Right forelimb (tissue), 1 donor: ENCODE measurements at regions not wholly inside any gene's neighbourhood (a gene's known extent, or its start where the extent isn't known, plus 50 kb on each side); places are given as distances from the start of the nearest gene placed in this dataset.
"Not testable (repeated sequence)": the region's sequence is repeated elsewhere in the genome, so short reads cannot be mapped to it uniquely, and the experiment has no call there.

Experiments used
- DNase-seq: peaks from one replicate; pipeline ENCODE4 v3.0.0-alpha.2; 2018

DNA sequence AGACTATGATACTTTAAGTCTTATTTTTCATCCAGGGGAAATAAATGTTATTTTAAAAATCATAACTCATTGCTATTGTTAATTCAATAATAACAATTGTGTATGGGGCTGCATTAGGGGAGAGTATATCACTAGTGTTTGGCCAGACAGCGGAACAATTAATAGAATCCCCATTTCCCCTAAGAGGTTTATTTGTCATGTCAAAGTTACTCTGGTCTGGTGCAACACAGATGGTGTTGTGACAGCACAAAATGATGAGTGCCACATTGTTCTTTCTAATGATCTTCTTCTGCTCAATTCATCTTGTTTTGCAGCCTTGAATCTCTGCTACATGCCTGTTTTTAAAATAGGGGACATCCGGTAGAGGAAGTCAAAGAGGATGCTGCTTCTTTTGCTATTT is 351.6 kb downstream of the NSUN3 start:
- DNase-seq, result no peak

DNA sequence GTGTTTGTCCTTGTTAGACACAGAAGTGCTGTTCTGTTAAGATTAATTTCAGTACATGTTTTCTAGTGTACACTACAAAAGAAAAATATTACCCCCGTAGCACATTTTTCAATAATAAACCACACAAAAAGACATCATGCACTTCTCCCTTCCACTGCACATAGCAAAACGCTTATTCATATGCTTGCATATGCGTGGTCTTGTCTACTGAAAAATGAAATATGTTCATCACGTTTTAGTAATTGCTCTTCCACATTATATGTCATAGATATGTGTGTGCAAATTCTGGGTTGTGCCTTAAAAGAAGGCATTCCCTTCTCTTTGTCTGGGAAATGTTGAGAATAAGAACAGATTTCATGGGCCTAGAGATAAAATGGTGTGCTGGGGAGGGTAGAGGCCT is 353.9 kb downstream of the NSUN3 start:
- DNase-seq, result no peak

DNA sequence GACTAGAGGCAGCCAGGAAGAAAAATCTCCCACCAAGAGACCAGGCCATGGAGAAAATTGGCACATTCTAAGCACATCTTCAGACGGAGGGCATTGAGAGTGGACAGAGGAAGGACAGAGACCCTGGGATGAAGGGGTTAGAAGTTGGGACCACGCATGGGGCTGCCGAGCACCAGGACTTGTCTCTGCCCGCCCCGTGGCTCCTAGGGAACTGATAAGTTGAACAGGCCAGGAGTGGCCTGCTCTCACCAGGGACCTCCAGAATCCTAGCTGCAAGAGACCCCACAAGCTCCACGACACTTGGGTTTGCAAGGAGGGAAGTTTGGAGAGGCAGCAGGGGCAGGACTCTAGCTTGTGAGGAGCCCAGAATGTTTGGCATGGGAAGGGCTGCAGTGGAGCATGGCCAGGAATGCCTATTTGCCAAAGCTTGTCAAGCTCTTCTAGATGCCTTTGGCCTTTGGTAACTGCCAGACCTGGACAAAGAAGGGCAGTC is 355.1 kb downstream of the NSUN3 start:
- DNase-seq, result no peak

DNA sequence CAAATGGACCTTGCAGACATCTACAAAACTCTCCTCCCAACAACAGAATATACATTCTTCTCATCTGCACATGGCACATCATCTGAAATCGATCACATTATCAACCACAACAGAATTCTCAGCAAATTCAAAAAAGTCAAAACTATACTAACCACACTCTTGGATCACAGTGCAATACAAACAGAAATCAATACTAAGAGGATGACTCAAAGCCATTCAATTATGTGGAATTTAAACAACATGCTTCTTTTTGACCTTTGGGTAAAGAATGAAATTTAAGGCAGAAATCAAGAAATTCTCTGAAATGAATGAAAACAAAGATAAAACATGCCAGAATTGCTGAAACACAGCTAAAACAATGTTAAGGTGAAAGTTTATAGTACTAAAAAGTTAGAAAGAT is 358.1 kb downstream of the NSUN3 start:
- DNase-seq, result no peak

DNA sequence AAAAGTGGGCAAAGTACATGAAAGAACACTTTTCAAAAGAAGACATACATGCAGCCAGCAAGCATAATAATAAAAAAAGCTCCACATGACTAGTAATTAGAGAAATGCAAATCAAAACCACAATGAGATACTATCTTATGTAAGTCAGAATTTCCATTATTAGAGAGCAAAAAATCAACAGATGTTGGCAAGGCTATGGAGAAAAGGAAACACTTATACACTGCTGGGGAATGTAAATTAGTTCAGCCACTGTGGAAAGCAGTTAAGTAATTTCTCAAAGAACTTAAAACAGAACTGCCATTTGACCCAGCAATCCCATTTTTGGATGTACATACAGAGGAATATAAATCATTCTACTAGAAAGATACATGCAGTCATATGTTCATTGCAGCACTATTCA is 360.7 kb downstream of the NSUN3 start:
- no peak for DNase-seq

DNA sequence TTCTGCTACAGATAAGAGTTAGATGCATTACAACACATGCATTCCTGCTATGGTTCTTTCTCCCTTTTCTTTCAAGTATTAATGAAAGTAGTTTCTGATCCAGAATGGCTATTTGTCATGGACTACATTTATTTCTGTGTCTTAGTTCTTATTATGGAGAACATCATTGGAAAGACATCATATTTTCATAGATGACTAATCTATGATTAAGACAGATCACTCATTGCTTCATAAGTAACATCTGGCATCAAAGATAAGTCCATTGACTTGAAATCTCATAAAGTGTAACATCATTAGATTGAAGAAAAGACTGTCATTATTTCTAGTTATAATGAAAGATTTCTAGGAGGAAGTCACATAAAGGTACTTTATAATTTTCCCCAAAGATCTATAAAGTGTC is 366.7 kb downstream of the NSUN3 start:
- DNase-seq, result no peak

DNA sequence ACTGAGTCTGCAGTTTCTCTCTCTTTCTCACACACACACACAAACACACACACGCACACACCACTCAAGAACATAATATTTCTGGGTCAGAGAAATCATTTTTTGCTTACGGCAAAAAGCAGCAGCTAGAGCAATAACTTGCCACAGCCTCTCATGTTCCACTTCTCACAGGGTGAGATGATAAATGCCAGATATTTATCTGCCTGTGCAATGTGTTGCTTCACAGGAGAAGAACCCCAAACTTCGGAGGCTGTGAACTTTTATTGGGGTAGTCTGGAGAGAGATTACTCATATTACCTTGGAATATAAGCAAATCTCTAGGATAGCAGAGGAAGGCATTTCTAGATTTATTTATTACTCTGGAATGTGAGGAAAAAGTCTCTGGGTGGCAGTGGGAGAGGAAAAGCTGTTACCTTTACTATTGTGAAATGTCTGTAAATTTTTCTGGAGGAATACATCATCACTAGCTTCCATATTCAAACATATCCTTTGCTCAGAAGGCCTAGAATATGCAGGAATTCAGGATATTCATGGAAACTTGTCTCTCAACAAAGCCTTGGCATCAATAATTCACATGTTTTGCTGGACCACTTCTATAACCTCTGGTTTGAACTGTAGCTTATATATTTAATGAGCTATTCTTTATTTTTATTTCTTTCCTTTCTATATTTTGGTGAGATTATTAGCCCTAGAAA is 369.2 kb downstream of the NSUN3 start:
- no peak for DNase-seq

DNA sequence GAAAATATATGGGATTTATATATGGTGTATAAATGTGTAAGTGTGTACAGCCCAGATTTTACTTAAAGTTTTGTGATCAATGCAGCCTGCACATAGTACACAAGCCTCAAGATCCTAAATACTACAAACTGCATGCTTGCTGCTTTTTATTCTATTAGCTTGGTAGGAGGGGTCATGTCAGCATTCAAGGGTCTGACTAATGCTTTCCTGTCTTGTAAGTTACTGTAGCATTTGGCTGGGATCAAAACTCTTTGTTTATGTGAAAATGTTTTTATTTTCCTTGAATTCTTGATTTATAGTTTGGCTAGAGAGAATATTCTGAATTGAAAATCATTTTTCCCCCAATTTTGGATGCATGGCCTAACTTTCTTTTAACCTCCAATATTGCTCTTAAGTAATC is 370.9 kb downstream of the NSUN3 start:
- DNase-seq, result no peak

DNA sequence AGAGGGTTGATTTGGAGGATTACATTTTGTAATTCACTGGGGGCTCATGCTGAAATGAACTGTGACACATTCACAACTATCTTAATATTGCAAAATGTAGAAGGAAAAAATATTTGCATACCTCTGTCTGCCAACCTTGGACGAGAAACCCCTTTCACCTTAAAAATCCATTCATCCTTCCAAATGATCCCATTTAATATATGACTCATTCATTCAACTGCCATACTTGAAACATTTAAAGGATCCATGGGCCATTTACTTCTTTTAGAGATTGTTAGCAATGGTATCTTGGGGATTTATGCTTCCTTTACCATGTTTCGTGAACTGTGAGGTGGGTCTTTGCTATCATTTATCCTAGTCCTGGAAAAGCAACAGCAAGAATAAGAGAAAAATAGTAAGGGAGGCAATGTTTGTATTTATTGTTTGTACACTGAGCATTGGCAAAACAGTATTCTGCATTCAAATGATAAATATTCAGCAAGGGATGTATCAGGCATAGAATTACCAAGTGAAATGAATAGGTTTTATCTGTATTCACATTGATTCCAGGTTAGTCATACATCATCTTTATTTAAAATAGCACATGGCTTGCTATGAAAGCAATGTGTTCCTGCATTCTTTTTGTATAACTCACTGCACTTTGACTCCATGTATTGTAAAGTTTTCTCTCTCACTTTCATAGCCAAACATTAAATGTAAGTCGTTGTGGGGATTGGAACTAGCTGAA is 378.1 kb downstream of the NSUN3 start:
- DNase-seq, result no peak

DNA sequence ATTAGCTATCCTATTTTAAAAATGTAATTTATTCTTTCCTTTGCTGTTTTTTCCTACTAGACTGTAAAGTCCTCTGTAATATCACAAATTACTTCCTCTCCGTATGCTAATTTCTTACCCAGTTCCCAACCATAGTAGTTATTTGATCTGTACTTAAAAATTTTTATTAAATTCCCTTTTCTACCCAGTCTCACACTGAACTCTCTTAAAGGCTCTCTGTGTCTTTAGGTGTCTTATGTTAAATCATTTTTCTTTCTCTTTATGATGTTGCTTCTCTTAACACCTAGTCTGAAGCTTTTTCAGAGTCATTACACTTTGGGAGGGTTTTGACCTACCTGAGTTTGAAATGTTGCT is 378.6 kb downstream of the NSUN3 start:
- DNase-seq, result no peak

DNA sequence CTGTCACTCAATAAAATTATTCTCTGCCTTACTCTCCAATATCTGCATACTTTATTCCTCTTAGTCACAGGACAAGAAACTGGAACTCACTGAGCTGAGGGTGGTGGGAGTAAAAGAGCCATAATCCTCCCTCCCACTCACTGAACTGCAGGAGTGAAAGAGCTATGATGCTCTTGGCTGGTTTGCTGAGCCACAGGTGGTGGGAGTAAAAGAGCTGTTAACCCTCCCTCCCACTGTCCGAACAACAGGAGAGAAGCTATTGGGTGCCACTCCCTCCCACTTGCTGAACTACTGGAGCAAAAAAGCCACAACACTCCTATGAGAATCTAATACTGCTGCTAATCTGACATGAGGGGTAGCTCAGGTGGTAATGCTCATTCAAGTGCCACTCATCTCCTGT is 391.0 kb downstream of the NSUN3 start:
- no peak for DNase-seq

DNA sequence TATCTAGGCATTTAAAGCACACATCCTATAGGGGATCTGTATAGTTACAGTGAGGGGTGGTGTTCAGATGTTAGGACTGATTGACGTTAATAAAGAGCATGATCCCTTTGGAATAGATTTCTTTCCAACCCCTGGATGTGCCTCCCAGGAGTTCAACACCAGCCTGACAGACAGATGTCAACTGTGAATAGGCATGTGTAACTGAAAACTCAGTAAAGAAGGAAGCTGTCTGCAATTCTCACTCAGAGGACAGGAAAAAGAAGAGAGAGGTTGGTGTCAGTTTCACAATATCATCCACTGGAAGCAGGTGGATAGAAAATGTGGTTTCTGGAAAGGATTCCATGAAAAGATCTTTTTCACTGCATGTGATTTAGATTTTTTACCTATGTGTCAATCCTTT is 396.3 kb downstream of the NSUN3 start:
- DNase-seq, result no peak

DNA sequence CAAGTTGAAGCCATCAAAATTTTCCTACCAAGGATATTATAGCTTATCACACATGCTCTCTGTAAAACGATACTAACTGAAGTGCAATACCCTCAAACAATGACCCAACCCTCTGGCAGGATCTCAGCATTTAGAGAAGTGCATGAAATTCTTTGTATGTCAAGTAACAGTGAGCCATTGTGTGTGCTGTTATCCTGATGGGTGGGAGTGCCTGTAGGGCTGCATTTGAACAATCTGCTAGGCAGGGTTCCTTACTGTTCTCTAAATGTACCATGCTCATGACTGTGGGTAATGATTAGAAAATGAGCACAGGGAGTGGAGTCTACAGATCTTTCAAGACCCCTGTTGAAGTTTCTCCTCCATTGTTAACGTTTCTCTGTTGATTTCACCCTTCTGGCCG is 398.1 kb downstream of the NSUN3 start:
- no peak for DNase-seq

DNA sequence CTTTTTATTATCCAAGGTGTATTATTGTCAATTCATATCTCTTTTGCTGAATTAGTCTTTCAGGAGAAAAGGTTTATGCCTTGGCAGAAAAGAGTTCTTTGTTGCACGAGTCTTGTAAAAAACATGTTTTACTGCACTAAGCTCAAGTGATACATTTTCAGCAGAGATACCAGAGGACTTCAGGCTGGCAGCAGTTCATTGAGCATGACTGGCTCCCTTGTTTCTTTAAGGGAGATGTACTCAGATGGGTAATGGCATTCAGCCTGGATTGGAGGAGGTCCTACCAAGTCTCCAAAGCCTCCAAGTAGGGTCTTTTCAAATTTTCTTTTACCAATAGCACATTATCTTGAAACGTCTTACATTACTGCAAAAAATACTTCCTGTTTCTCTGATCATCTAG is 400.1 kb downstream of the NSUN3 start:
- no peak for DNase-seq

DNA sequence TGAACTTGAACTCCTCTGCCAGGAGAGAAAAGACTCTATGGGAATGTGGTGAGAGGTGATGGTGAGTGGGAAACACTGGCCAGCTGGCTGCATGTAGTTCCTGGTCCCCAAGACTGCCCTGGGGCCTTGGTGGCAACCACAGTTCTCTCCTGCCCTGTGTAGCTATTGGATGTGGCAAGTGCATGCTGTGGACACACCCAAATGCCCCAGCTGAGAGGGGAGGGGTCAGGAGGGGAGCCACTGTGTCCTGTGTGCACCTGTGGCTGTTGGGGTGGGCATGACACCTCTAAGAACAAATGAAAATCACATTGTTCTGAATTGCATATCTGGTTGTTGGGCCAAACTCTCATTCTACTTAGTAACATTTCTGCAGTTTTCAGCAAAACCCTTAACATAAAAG is 409.6 kb downstream of the NSUN3 start:
- no peak for DNase-seq

DNA sequence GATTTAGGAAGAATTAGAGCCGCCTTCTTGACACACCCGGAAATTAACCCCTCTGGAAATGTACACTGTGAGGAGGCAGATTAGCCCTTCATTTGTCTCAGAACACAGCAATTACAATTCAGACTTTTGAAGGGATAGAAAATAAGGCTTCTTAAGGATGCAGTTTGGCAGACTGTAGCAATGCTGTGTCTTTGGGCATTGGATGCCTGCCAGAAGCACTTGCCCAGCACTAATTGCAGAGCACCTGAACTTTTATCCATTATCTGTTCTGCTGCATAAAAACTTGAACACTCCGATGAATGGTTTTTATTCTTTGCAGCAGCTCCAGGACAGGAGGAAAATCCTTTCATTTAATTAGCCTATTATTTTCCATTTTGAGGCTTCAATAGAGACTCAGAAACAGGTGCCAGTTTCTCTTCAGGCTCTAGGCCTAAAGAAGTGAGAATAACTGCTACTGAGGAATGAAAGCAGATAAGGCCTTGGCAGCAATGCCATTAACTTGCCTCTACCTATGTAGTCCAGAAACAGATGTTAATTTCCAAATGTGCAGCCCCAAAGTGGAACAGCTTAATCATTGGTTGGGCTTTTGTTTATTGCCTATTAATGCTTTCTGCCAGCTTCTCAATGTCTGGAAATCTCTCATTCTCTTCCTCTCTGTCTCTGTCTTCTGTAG is 418.5 kb downstream of the NSUN3 start:
- no peak for DNase-seq

DNA sequence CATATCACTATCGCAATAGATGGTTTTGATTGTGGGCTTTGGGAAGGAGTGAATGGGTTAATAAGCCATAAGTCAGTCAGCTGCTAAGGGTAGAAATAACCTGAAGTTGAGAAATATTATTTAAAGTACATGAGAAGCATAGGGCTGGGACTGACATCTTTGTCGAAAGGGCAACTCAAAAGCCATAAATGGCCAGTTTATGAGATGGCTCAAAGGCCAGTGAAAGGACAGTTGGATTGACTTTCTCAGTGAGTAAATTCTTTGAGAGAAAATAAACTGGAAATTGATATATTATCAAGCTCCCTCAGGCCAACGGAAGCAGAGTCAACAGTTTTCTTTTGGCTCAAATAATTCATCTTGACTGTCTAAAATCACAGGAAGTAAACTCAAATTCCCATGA is 419.8 kb downstream of the NSUN3 start:
- no peak for DNase-seq

DNA sequence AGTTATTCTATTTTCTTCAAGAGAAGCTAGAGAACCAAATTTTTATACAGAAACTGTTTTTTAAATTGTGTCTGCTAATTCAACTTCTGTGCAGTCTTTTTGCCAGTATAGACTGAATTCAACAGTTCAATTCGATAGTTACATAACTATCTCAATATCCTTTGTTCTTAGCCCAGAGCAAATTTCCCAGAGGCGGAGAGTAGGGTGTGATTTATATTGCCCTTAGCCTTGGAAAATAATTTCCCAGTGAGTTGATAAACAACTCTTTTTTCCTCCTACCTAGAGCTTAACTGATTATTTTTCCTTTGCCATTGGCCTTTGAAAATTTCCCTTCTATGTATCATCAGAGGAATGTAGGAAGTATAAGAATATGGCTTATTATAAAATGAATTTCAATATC is 420.5 kb downstream of the NSUN3 start:
- DNase-seq, result no peak

DNA sequence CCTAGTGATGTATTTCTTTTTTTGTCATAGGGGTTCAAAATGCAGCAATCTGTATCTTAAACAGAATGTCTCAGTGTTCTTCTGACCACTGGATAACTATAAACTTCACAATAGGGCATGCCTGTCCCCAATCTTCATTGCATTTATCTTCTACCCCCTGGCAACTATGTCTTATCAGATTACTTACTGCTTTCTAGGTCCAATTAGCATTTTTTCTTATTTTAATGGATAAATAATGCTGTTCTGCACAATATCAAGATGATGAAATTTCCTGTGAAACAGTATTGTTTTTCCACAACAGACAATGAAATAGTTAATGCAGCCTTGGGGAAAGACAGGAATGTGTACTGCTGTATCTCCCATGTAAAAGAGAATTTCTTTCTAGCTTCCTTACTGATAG is 432.1 kb downstream of the NSUN3 start:
- DNase-seq, result no peak

DNA sequence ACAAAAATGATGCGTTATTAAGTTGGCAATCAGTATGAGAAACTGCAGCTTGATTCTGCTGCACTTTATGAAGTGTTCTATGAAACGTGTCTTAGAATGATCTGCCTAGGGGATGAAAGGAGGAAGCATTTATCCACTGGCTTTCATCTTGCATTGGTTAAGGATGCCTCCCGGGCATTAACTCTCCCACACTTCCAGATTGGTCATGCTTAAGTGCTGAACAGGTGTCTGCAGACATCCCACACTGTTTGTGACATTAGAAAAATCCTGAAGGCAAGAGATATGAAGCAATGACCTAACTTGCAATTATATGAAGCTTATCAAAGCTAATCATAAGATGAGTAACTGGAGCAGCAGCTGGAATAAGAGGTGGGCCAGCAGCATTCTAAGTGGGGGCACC is 437.3 kb downstream of the NSUN3 start:
- DNase-seq, result no peak

DNA sequence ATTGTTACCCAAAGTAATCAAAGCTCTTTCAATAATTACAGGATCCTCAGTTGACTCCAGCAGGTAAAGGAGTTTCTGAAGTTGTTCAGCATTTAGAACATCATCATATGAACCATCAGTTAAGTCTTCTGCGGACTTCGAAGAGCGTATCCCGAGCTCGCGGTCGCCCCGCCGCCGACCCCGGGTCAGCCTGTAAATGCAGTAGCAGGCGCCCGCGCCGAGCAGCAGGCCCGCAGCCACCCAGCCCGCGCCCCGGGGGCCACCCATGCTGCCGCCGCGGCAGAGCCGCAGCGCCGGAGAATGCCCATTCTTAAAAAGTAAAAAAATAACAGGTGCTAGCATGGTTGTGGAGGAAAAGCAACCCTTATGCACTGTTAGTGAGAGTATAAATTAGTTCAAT is 444.5 kb downstream of the NSUN3 start:
- not testable (repeated sequence) for DNase-seq

DNA sequence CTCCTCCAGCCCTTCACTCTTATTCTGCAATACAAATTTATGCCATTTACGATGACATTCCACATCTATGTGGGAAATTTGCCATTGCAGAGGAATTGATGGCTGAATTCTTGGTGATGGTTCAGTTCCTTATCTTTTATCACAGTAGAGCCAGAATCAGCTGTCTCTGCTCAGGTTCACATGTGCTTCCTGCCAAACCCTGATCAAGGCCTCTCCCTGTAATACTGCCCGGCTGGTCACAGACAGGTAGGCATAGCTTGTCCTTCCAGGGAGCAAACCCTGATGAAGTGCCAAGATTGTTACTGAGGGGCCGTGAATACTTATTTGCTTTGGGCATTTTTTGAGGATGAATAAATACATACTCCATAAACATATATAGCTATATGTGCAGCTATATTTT is 450.0 kb downstream of the NSUN3 start:
- DNase-seq, result no peak

DNA sequence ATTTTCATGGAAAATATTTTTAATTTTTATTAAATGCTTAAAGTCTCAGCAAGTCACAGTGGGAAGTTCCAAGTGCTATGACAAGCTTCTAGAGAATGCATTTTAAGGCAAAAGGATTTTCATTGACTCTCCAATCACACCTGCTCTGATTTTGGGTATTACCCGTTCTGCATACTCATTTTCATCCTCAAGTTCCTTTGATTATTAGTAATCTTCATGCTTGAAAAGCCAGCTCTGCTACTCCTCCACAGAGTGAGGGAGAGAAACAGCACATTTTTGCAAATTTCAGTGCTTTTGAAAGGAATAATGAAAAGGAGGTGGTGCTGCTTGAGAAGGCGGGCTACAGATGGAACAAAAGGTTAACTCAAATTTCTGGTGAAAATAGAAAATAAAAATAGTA is 450.7 kb downstream of the NSUN3 start:
- no peak for DNase-seq

DNA sequence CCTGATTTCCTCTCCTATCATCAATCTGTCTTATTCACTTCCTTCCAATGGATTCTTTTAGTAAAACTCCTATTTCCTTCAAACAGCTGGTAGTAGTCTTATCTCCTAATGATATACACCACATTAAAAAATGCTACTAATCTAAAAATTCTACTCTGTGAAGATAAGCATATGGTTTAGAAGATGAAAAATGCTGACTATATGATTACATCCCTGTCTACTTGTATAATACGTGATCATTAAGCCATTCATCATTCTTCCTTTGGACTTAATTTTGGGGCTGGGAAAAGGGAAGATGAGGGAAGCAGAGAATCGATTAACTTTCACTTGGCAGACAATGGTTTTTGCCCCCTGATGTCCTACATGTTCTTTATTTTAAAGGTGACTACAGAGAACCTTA is 453.1 kb downstream of the NSUN3 start:
- DNase-seq, result no peak
